Stomach (tissue), 4 donors: ENCODE measurements at regions not wholly inside any gene's neighbourhood (a gene's known extent, or its start where the extent isn't known, plus 50 kb on each side); places are given as distances from the start of the nearest gene placed in this dataset.

Source experiments
- POLR2A ChIP-seq, 4 donors: fragments of 450-650 bp; IDR thresholded peaks; one replicate each; pipeline ENCODE4 v1.6.1; 2016; ENCODE audit warnings: antibody characterized with exemption in 4 of 4, control low read depth in 2 of 4, mild to moderate bottlenecking in 1 of 4, moderate library complexity in 1 of 4
- POLR2AphosphoS5 ChIP-seq, 3 donors: sonication (generic); formaldehyde crosslinking; IDR thresholded peaks; one replicate each; pipeline ENCODE4 v1.6.1; 2016; ENCODE audit warnings: antibody characterized with exemption in 3 of 3
- TF ChIP-seq, protein P1 (sequence below), 7 experiments: fragments of 450-650 bp in 4 of 7; fragments of 200-600 bp in 3 of 7; sonication (generic) in 3 of 7; IDR thresholded peaks; one replicate each; pipeline ENCODE4 v1.5.1; 2016 to 2019; ENCODE audit warnings: antibody characterized with exemption in 7 of 7, control low read depth in 2 of 7, mild to moderate bottlenecking in 1 of 7

GRCh38 chr18:37962316-37962966 is 396.8 kb upstream of the CELF4 start:
- TF ChIP-seq POLR2AphosphoS5 (IDR thresholded peaks at IDR 0.05) (no peak), POLR2A (IDR thresholded peaks at IDR 0.05) (no peak)
- TF ChIP-seq, protein P1, sequence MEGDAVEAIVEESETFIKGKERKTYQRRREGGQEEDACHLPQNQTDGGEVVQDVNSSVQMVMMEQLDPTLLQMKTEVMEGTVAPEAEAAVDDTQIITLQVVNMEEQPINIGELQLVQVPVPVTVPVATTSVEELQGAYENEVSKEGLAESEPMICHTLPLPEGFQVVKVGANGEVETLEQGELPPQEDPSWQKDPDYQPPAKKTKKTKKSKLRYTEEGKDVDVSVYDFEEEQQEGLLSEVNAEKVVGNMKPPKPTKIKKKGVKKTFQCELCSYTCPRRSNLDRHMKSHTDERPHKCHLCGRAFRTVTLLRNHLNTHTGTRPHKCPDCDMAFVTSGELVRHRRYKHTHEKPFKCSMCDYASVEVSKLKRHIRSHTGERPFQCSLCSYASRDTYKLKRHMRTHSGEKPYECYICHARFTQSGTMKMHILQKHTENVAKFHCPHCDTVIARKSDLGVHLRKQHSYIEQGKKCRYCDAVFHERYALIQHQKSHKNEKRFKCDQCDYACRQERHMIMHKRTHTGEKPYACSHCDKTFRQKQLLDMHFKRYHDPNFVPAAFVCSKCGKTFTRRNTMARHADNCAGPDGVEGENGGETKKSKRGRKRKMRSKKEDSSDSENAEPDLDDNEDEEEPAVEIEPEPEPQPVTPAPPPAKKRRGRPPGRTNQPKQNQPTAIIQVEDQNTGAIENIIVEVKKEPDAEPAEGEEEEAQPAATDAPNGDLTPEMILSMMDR (IDR thresholded peaks at IDR 0.05): no peak
